ENCODE measurements at regions not wholly inside any gene's neighbourhood (a gene's known extent, or its start where the extent isn't known, plus 50 kb on each side); places are given as distances from the start of the nearest gene placed in this dataset.

GRCh38 chr15:81966631-81967030 lies 79.2 kb downstream of the MEX3B start:
- TF ChIP-seq CTCF (conservative IDR thresholded peaks at IDR 0.05; ENCODE audit: low read length) (no peak), EZH2phosphoT487 (IDR thresholded peaks at IDR 0.05; ENCODE audit: borderline replicate concordance) (no peak)

All from Loucy (cell line).